ENCODE measurements at regions not wholly inside any gene's neighbourhood (a gene's known extent, or its start where the extent isn't known, plus 50 kb on each side); places are given as distances from the start of the nearest gene placed in this dataset.

DNA sequence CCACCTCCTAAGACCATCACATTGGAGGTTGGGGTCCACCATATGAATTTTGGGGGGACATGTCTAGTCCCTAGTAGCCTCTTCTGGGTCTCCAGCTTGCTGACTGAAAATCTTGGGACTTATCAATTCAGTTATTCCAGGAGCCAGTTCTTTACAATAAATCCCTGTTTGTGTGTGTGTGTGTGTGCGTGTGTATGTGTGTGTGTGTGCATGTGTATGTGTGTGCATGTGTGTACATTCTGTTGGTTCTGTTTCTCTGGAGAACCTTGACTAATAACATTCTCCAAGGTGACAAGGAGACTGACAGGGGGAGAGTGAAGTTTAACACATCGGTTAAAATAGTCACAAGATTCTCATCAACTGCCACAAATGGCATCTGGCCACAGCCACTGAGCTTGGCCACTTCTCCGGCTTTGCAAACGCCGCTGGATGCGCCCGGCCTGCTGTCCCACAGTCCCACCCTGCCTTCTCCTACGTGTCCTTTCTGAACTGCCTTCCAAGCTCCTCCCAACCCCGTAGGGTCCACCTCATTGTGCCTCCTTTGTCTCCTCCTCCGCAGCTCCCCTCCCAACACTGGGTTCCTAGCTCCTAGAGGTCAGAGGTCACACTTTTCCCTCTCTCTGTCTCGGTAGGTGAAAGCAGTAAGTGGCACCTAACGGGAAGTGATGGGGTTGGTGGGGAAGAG, 88.1 kb upstream of the DIO3 start:
- Histone ChIP-seq H3K4me3 (replicated peaks in 1 of 3; ENCODE audit: insufficient read depth in 1 of 3, low read depth in 2 of 3, low read length in 3 of 3) (no peak overlapping the region), H3K36me3 (replicated peaks in 1 of 2; ENCODE audit: control insufficient read depth in 1 of 2, insufficient read depth in 2 of 2, low read length in 2 of 2) (no peaks in the 10 kb centered on the region), H3K9ac (ENCODE audit: insufficient read depth, low read depth, low read length) (no peak overlapping the region), H3K9me3 (ENCODE audit: low read length) (no peaks in the 10 kb centered on the region), H3K27me3 (ENCODE audit: control insufficient read depth in 1 of 2, insufficient read depth in 2 of 2, low read length in 2 of 2) (peaks cover 1 to 10% of the 10 kb centered on the region in 2 experiments; a peak in 4 of 5 replicates), H3K4me2 (ENCODE audit: low read depth, low read length) (no peak overlapping the region), H2AFZ (ENCODE audit: low read length) (no peak overlapping the region), H3K79me2 (ENCODE audit: insufficient read depth, low read length) (no peaks in the 10 kb centered on the region), H3K4me1 (ENCODE audit: insufficient read depth, low read length) (peaks cover 26% of the 10 kb centered on the region), H4K20me1 (ENCODE audit: insufficient read depth, low read length) (no peaks in the 10 kb centered on the region), H3K27ac (ENCODE audit: extremely low read length, insufficient read depth, low read length) (no peak overlapping the region)
- FAIRE-seq (no peak), DNase-seq (ENCODE audit: low spot score) (no peak), ATAC-seq (no peak)
- WGBS (ENCODE audit: low lambda C conversion rate), result 56% methylated on average over 12 of the region's 12 CpGs
- BruUV-seq (replicated peaks), result no TSS peak
- in situ Hi-C loops (cut with HindIII; ENCODE audit: extremely low pct_ligation_motif_present, low pct_unique_long_range_greater_than_20kb), result no loop called here
- ChIA-PET CTCF (ENCODE audit: low intra/inter-chr PET ratio, low total read pairs) (no interaction called here), POLR2A (no interaction called here)
- intact Hi-C loops (cut with micrococcal nuclease; ENCODE audit: unreplicated experiment), result no loop called here
- no peak for TF ChIP-seq ZNF562 (CRISPR knock-in tag; IDR thresholded peaks at IDR 0.05; ENCODE audit: borderline replicate concordance)
- TF ChIP-seq, protein P1, sequence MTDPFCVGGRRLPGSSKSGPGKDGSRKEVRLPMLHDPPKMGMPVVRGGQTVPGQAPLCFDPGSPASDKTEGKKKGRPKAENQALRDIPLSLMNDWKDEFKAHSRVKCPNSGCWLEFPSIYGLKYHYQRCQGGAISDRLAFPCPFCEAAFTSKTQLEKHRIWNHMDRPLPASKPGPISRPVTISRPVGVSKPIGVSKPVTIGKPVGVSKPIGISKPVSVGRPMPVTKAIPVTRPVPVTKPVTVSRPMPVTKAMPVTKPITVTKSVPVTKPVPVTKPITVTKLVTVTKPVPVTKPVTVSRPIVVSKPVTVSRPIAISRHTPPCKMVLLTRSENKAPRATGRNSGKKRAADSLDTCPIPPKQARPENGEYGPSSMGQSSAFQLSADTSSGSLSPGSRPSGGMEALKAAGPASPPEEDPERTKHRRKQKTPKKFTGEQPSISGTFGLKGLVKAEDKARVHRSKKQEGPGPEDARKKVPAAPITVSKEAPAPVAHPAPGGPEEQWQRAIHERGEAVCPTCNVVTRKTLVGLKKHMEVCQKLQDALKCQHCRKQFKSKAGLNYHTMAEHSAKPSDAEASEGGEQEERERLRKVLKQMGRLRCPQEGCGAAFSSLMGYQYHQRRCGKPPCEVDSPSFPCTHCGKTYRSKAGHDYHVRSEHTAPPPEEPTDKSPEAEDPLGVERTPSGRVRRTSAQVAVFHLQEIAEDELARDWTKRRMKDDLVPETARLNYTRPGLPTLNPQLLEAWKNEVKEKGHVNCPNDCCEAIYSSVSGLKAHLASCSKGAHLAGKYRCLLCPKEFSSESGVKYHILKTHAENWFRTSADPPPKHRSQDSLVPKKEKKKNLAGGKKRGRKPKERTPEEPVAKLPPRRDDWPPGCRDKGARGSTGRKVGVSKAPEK (CRISPR knock-in tag; IDR thresholded peaks at IDR 0.05; ENCODE audit: borderline replicate concordance), result no peak
- no peak for TF ChIP-seq ELF1 (CRISPR knock-in tag; IDR thresholded peaks at IDR 0.05)
- TF ChIP-seq ARNT (IDR thresholded peaks at IDR 0.05), result no peak
- no peak for TF ChIP-seq MYPOP (CRISPR knock-in tag; IDR thresholded peaks at IDR 0.05)
- TF ChIP-seq, protein P2, sequence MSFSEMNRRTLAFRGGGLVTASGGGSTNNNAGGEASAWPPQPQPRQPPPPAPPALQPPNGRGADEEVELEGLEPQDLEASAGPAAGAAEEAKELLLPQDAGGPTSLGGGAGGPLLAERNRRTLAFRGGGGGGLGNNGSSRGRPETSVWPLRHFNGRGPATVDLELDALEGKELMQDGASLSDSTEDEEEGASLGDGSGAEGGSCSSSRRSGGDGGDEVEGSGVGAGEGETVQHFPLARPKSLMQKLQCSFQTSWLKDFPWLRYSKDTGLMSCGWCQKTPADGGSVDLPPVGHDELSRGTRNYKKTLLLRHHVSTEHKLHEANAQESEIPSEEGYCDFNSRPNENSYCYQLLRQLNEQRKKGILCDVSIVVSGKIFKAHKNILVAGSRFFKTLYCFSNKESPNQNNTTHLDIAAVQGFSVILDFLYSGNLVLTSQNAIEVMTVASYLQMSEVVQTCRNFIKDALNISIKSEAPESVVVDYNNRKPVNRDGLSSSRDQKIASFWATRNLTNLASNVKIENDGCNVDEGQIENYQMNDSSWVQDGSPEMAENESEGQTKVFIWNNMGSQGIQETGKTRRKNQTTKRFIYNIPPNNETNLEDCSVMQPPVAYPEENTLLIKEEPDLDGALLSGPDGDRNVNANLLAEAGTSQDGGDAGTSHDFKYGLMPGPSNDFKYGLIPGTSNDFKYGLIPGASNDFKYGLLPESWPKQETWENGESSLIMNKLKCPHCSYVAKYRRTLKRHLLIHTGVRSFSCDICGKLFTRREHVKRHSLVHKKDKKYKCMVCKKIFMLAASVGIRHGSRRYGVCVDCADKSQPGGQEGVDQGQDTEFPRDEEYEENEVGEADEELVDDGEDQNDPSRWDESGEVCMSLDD (CRISPR knock-in tag; IDR thresholded peaks at IDR 0.05; ENCODE audit: borderline replicate concordance), result no peak
- no peak for TF ChIP-seq JARID2 (CRISPR knock-in tag; IDR thresholded peaks at IDR 0.05; ENCODE audit: insufficient replicate concordance)
- no peak for TF ChIP-seq MYNN (CRISPR knock-in tag; IDR thresholded peaks at IDR 0.05; ENCODE audit: low read depth)
- TF ChIP-seq MTA1 (CRISPR knock-in tag; IDR thresholded peaks at IDR 0.05; ENCODE audit: borderline replicate concordance), result no peak
- no peak for TF ChIP-seq ZNF317 (CRISPR knock-in tag; IDR thresholded peaks at IDR 0.05)
- no peak for TF ChIP-seq BRF2 (CRISPR knock-in tag; IDR thresholded peaks at IDR 0.05)
- TF ChIP-seq ZNF253 (CRISPR knock-in tag; IDR thresholded peaks at IDR 0.05; ENCODE audit: borderline replicate concordance), result no peak
- TF ChIP-seq ZNF234 (CRISPR knock-in tag; conservative IDR thresholded peaks at IDR 0.05), result no peak
- TF ChIP-seq PHF5A (CRISPR knock-in tag; IDR thresholded peaks at IDR 0.05; ENCODE audit: low read depth, unreplicated experiment), result no peak
